Activated naive CD4-positive, alpha-beta T cell treated with Interleukin-2 at 50 U/mL for 16 hours (primary cell): ENCODE measurements at regions not wholly inside any gene's neighbourhood (a gene's known extent, or its start where the extent isn't known, plus 50 kb on each side); places are given as distances from the start of the nearest gene placed in this dataset.
"Not testable (repeated sequence)": the region's sequence is repeated elsewhere in the genome, so short reads cannot be mapped to it uniquely, and the experiment has no call there.

ENCODE experiments used
- DNase-seq: peaks from one replicate; pipeline ENCODE4 v3.0.0-alpha.2; 2020

DNA sequence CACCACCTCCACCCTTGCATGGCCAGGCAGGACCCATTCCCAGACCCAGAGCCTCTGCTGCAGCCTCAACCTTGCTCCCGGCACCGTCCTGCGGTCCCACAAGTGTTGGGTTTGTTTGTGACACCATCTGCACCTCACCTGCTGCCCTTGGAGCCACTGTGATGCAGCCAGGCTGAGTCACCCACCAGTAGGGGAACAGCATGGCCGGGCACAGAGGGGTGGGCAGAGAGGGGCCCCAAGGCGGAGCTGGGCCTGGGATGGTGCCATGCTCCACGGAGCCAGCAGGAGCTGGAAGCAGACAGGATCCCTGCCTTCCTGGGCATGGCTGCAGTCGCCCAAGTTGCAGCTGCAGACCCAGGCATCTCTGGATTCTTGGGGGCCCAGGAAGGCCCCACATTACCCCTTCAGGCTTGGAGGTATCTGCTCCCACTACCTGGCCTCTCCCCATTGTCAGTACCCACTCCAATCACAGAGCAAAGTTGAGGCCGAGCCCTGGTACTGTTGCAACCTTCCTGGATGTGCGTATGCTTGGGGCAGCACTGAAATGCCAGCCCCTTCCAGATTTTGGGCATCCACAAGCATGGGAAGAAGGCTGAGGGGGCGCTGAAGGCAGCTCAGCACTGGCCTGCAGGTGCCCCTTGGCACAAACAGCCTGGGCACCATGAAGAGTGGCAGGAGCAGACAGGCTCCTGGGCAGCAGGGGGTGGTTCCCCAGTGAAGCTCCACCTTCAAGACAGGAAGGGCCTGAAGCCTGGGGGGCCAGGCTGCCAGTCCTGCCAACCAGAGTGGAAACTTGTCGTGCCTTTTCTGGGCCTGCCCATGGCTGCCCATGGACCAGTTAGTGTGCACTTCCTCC is 172.8 kb downstream of the MATN1 start:
- DNase-seq, result no peak

DNA sequence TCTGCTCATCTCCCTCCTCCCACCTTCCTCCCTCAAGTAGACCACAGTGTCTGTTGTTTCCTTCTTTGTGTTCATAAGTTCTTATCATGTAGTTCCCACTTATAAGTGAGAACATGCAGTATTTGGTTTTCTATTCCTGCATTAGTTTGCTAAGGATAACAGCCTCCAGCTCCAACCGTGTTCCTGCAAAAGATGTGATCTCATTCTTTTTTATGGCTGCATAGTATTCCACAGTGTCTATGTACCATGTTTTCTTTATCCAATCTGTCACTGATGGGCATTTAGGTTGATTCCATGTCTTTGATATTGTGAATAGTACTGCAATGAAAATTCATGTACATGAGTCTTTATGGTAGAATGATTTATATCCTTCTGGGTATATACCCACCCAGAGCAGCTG is 173.5 kb downstream of the MATN1 start:
- DNase-seq, result not testable (repeated sequence)

DNA sequence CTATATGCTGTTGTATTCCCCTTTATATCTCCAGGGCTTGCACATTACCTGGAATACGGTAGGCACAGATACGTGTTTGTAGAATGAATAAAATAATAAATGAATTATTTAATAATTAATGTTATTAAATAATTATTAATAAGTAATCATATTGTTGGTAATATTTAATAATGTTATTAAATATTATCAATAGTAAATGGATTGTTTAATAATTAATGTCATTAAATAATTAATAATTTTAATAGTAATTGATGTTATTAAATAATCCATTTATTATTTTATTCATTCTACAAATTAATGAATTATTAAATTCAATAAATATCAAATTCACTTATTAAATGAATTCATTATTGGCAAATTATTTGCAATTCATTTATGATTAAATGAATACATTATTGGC is 175.1 kb downstream of the MATN1 start:
- DNase-seq, result no peak

DNA sequence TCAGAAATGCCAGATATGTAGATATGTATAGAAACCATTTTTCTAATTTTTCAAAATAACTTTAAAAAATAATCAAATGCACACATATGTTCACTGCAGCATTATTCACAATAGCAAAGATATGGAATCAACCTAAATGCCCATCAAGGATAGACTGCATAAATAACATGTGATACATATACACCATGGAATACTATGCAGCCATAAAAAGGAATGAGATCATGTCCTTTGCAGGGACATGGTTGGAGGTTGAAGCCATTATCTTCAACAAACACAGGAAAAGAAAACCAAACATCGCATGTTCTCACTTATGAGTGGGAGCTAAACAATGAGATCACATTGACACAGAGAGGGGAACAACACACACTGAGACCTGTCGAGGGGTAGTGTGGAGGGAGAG is 176.1 kb downstream of the MATN1 start:
- not testable (repeated sequence) for DNase-seq

DNA sequence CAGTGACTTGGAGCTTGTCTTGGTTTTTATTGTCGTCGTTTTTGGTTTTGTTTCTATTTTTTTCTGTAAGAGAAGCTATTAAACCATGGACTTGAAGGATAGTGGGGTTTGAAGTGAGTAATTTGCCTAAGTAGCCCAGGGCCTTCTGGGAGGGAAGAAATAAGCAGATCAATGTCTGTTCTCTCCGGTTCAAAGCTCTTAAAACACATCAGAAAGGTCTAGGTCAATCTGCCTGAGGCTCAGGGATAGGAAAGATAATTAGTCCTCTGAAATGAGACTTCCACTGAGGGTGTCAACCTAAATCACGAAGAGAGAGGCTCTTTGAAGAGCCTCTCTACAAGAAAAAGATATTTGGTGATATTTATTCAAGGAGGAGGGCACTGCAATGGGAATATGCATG is 178.0 kb downstream of the MATN1 start:
- DNase-seq, result no peak

DNA sequence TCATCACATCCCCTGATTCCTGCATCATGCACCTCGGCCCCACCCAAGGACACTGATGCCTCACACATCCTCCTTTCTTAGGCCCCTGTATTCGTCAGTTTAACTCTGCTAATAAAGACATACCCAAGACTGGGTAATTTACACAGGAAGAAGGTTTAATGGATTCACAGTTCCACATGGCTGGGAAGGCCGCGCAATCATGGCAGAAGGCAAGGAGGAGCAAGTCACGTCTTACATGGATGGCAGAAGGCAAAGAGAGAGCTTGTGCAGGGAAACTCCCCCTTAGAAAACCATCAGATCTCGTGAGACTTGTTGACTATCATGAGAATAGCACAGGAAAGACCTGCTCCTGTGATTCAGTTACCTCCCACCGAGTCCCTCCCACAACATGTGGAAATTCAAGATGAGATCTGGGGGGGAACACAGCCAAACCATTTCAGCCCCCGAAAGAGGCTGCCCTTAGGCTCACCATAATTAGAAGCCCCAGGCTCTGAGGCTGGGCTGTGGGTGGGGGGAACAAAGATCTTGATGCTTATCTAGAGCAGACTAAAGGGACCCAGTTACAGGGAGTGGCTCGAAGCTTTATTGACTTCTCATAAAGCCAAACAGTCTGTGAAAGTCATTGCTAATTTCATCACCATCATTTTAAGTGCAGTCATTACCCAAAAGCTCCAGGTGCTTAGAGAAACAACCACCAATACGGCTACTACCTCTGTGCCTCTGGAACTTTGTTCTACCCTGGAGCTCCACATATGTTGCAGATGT is 181.5 kb downstream of the MATN1 start:
- no peak for DNase-seq

DNA sequence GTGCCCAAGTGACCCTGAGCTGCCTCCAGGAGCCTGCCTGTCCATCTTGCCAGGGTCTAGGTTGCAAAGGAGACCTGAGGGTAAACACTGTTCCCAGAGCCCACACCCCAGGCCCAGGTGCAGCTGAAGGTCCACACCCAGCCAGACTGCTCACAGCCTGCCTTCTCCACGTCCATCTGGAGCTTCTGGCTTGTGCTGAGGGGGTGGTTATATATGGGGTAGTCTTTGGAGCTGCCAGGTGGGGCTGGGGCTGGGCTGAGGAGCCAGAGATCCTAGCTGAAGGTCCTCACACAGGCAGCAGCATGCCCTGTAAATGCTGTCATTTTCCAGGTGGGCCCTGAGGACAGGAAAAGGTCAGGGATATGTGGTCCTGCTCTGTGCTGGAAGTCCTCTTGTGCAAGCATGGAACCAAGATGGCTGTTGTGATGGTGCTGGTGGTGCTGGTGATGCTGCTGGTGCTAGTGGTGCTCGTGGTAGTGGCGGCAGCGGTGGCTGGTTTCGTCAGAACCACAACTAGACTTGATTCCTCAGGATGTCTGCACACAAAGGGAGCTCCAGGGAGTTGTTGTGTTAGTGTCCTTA is 182.7 kb downstream of the MATN1 start:
- DNase-seq, result no peak

DNA sequence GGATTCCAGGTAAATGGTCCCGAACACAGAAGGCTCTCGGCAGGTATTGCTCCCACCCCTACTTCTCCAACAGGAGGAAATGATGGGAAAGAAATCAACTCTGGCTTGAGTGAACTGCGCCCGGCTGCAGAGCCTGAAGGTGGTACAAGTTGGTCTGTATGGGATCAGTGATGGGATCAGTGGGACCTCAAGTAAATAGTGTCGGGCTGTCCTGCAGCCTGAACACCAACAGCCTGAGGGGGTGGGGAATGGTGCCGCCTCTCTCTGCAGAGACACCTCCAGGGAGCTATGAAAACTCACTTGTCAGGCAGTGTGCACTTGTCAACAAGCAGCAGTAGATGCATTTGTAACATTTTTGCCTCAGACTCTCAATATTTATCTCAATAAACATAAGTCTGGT is 183.5 kb downstream of the MATN1 start:
- DNase-seq, result no peak

DNA sequence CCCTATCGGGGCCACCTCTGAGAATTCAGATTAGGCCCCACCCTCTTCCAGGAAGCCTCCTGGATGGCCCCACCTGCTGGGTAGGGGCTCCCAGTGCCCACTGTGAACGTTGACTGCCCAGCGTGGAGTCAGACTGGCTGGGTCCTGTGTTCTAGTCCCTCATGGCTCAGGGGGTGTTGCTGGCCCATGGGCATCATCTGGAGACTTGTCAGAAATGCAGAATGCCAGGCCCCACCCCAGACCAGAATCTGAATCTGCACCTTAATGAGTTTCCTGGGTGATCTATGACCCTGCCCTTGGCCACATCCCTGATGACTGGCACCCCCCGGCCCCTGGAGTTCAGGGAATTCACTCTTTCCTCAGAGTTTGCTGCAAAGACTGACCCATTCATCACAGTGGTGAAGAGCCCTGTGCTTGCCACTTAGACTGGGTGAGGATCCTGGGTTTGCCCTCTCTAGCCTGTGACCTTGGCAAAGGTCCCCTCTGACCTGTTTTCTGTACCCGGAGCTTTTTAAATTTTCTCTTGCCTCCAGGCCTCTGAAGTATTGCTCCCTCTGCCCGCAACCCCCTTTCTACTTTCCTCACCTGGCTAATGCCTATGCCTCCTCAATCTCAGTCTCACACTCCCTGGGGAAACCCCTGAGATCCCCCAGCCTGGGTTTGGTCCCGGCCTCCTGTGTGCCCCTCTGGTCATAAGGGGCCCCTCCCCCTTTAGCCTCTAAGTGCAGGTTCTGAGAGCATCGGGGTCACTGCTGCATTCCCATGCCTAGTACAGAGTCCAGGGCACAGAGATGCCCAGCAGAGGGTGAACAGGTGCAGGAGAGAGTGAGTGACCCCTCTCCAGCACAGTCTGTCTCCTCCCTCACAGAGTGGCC is 184.2 kb downstream of the MATN1 start:
- no peak for DNase-seq

DNA sequence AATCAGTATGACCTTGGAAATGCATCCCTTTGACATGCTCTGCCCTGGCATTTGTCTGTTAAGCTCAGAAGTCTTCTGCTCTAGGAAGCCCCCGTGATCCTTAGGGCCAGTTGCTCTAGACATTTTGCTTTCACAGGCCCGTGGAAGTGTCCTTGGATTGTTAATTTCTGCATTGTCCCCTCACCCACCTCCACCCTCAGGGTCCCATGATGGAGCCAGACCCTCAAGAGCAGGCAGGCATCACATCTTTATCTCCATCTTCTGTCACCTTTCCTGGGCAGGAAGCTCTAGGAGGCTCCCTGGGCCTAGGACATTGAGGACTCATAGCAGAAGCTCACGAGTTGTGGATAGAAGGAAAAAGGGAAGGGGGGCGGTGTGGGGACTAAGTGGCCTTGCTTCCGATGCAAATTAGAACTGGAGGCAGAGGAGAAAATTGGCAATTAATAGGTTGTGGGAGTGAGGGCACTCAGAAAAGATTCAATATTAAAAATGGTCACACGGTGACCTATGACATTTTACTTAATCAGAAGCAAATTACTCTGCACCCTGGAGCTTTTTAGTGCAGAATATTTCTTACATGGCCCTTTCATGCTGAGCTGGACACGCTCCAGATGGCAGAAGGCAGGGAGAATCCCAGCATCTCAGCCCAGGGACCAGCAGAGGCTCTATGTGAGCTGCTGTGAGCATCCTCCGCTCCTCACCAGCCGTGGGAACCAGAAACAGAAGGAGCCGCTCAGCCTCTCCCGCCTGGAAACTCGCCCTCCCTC is 185.0 kb downstream of the MATN1 start:
- no peak for DNase-seq

DNA sequence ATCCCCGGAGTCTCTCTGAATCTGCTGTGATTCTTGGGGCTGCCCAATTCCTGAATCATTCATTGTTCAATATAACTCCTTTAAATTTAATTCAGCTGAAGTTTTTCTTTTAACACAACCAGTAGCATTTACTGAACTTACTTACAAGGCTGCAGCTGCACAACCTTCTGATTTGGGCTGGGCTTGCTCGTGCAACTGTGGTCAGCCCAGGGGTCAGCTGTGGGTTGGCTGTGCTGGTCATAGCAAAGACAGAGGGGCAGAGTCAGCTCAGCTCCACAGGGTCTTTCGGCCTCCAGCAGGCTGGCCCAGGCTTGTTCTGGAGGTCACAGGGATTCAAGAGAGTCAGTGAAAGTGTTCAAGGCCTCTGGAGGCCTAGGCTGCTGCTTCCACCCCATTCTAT is 186.1 kb downstream of the MATN1 start:
- DNase-seq, result no peak

DNA sequence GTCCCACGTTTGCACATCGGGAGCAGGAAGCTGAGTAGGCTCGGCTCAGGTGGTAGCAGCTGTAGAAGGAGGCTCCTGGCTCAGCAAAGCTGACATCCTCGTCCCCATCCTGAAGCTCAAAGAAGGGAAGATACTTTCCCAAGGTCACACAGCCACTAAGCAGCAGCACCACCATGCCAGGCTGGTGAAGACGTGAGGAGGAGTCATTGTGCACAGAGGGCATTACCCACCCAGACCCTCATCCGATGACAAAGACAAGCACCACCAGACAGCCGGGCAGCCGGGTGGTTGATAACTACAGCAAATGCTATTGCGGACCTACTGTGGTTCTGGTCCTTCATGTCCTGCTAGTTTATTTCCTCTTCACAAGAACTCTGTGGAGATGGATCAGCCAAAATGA is 186.9 kb downstream of the MATN1 start:
- DNase-seq, result no peak

DNA sequence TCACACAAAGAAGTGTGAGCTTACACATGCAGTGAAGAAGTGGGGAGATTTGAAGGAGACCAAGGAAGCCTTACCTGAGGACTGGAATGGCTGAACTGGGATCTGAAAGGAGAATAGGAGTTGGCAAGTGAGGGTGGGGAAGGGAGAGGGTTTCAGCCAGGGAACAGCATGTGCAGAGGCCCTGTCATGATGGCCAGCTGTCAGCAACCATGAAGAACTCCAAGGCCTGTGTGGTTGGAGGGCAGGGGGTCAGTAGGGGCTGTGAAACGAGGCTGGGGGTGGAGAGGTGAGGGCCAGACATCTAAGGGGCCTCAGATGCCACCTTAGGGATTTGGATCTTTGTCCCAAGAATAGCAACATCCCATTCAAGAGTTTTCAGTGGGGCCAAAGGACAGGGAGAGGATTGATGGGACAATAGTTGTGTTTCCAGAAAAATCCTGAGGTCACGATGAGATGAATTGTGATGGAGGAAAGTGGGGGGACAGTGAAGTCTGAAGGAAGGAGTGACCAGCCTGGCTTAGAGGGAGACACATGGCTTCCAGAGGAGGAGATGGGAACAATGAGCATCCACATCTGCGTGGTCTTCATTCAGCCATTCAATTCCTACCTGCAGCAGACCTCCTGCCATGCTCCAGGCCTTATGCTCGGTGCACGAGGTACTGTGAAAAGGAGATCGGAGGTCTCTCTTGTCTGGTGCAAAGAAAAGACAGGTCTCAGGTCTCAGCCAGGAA is 187.6 kb downstream of the MATN1 start:
- DNase-seq, result no peak

DNA sequence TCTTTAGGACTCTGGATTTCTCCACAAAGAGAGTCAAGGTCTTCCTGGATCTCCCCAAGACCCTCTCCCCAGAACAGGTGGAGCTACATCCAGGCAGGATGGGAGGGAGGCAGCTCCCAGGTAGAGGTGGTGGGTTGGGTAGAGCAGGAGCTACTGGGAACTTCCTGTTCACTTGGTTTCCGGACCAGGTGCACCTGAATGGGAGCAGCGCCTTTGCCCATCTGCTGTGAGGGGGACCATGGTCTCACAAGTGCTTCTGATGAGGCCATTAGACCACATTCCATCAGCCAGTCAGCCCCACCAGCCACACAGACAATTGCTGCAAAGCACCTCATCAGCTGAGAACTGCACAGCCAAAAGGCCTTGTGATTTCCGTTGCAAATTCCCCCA is 188.8 kb downstream of the MATN1 start:
- DNase-seq, result no peak

DNA sequence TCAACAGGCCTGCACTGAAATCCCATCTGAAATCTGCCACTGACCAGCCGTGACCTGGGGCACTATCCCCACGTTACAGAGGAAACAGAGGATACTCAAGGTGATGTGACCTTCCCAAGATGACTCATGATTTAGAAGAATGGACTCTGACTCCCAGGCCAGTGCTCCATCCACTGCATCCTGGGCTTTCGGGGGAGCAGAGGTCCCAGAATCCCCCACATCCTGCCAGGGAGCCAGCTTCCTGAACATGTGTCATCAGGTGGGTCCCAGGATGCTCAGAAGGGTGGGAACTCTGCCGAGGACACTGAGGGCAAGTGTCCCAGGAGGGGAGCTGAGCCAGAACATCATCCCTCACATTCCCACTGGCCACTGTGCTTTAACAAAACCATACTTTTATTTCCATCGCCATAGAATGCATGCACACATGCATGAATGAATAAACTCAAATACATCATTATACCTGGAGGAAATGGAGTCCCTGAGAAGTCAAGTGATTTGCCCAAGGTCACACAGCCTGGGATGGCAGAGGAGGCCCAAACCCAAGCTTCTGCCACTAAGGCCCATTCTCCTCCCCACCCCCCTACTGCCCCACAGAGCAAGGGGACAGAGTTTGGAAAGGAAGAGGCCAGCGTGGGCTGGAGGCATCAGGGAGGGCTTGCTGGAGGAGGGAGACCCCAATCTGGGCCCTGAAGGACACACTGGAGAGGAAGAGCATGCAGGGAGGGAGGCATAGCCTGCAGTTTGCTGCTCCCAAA is 189.4 kb downstream of the MATN1 start:
- DNase-seq, result no peak

DNA sequence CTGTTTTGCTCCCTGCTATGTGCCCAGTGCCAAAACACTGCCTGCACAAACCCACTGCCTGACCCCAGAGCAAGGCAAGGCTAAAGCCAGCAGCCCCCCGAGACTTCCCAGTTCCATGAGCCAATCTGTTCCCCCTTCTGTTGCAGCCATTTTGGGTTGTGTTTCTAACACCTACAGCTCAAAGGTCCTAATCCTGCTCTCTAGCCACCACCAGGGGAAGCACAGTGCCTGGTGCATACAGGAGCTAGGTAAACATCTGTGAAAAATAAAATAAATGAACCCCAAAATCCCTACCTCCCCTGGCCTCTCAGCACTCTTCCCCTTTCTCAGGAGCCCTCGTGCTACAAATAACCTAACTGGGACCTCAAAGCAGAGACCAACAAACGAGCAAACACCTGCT is 190.2 kb downstream of the MATN1 start:
- DNase-seq, result no peak

DNA sequence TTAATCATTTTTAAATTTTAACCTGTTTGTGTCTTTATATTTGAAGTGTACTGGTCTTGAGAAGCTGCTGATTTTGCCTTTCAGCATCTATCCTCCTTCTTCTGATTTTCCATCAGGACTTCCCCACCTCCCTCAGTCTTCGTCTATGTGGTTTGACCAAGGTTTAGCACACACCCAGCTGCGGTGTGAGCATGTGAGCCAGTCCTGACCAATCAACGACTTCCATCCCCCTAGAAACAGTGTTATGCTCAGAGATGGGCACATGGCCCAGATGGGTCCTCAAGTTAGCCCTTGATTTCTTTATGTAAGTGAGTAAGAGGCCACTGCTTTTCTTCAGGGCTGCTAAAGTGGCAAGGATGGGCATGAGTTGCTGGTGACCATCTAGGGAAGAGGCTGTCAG is 190.8 kb downstream of the MATN1 start:
- no peak for DNase-seq

DNA sequence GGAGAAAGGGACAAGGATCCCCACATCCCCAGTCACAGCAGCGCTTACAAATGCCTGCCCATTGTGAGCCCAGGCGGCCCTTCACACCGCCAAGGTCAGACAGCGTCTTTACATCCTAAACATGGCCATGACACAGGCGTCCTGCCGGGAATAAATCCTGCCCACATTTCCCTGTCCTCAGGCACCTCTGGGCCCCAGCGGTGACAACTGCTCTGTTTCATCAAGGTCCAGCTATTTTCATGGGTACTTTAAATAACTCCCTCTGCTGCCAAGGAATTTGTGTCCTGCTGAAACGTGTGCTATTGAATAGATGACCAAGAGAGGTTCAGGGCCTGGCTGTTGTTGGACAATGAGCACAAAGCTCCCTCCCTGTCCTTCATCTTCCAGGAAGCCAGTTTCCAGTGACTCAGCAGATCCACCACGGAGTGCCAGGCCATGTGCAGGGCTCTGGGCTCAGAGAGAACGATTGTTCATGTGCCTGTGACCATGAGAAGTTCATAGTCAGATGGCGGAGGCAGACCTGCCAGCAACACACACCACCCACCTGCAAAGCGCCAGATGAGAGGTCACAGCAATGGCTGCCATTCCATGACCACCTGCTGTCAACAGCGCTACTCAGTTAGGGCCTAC is 195.8 kb downstream of the MATN1 start:
- no peak for DNase-seq

DNA sequence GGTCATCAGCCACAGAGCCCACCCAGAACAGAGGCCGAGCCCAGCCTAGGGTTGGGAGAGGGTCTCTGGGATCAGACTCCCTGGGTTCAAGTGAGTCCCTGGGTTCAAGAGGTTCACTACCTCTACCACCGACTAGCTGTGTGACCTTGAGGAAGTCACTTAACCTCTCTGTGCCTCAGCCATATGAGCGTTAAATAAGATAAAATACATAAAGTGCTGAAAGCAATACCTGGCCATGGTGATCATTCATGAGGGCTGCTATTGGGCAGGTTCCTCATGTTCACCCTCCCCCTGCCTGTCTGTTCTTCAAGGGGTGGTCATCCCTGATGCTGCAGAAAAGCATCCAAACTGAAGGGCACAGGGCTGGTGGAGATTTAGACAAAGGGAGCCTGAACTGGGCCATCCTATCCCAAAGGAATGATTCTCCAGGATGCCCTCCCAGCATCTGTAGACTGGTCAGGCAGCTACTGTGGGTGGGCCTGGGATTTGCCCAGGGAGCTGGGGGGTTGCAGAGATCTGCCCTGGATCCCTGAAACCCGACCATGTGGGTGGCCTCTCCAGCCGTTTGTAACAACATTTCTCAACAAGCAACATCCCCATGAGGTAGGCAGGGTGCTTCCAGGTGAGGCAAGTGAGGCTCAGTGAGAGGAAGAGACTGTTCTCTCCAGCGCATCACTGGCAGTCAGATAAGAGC is 196.6 kb downstream of the MATN1 start:
- no peak for DNase-seq
